NCI-H1092 (cell line): ENCODE measurements at regions not wholly inside any gene's neighbourhood (a gene's known extent, or its start where the extent isn't known, plus 50 kb on each side); places are given as distances from the start of the nearest gene placed in this dataset.

Experiments
- DNase-seq: peaks from one replicate; lab custom pipeline; 2025; lab: John Stamatoyannopoulos, UW

DNA sequence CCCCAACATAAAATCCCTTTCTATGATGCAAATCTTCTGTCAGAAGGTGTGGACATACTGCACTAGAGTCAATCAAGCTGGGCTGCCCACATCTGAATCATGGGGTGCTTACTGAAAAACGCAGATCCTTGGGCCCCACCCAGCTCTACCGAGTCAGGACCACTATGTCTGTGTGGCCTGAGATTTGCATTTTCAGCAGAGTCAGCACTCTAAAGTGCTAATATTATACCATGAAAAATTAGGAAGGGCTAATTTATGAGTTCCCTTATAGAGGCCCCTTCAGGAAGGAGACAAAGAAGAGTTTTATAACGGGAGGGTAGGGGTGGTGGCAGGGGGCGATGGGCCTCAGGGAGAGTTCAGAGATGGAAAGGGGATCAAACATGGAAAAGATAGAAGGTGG, 163.3 kb upstream of the NABP1 start:
- DNase-seq: no peak

DNA sequence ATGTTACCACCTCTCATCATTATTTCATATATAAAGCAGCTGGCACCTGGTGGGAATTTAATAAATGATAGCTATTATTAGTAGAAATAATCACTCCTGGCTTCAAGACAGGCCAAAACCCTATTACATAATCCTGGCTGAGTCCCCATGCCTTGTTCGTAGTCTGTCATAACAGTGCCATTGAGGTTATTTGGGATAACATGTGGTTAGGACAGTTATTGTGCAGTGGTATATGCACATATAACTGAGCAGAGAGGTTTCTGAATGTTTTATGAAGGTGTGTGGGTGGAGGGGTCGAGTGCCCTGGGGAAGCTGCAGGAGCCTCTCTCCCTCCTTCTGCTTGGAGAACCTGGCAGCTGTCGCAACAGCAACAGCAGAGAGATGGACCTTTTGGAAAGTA, 162.4 kb upstream of the NABP1 start:
- DNase-seq: no peak

DNA sequence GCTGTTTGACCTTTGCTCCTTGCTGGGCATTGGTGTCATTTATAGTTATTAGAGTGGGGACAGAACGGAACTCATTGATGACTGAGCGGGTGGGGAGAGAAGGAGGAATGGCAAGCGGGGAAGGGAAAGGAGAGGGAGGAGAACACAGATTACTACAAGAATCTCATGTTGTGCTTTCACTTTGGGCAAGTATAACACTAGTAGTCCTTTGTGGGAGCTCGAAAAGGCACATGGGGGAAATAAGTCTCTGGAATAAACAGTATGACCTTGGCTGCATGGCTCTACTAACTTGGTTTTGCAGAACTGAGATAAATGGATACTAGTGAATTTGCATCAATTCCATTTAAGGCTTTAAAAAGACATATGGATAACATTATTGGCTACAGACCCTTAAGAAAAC, 161.7 kb upstream of the NABP1 start:
- DNase-seq: no peak

DNA sequence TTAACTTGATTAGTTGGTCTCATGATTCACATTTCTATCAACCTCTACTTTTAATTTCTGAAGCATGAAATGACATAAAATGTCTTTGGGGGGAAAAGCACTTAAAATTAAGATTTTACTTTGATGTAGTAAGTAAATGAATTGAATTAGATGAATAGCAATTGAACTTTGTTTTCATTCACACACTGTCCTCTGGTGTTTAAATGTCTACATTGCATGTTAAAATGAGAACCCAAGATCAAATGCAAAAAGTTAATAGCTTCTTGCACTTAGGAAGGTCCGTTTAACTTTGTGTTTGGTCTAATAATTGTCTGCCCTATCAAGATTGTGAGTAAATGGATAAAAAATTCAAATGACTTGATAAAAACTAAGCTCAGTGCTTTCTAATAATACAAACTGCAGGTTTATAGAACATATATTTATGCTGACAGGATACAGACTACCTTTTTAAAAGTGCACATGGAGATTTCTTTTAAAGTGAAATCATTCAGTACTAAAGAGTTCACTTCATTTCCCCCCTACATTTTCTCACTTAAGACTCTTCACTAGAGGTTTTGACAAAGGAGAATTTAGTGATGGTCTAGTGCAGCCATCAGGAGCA, 156.2 kb upstream of the NABP1 start:
- no peak for DNase-seq

DNA sequence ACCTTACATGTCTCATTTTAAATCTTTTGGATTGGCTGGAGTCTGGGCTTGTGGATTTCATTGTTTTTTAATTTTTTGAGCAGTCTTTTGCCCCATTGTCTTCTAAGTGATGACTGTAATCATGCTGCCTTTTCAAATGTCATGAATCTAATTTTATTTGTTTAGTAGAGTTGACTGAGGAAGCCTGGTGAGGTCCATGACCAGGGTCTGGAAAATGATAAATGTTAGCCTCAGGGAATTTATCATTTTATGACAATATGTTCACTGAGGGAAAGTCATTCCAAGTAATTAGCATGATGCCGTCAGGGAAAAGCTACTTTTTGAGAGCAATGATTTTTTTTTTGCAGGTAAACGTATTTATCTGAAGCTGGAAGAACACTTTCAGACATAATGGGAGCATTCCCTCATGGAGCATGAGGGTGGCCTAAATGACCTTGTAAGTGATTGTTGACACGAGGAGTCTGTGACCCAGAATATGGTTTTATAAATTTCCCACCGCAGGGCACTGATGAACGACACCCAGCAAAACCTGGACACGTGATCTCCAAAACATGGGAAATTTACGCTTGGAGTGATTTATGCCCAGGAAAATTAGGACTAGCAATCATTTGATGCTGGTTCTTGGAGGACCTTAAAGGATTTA, 155.3 kb upstream of the NABP1 start:
- DNase-seq: no peak

DNA sequence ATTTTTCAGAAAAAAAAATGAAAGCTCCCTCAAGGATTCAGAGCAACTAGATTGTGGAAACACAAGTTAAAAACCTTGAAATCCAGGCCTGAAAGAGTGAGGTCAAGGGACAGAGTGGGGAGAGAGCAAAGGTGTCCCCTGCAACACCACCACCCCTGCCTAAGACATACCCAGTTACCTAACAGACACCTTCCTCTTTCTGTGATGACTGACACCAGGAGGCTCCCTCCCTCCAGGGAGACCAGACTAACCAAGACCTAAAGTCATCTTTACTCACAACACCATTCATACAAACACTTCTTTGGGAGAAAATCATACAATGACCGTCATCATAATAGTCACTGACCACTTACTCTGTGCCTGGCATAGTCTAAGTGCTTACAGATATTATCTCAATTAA, 151.8 kb upstream of the NABP1 start:
- DNase-seq: no peak

DNA sequence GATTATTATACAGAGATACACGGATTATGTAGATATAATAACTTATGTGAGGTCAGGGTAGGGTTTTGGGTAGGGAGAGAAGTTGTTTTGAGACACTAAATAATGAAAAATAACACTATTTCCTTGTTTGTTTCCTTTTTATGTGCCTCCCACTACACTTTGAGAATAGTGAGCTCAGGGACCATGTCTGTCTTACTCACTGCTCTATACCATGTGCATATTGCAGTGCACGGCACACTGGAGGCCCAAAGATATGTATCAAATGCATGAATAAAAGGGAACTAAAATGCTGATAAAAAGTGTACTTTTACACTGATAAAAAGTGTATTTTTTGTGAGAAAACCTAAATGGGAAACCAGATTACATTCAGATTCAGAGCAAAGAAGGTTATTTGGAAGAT, 151.4 kb upstream of the NABP1 start:
- DNase-seq: no peak

DNA sequence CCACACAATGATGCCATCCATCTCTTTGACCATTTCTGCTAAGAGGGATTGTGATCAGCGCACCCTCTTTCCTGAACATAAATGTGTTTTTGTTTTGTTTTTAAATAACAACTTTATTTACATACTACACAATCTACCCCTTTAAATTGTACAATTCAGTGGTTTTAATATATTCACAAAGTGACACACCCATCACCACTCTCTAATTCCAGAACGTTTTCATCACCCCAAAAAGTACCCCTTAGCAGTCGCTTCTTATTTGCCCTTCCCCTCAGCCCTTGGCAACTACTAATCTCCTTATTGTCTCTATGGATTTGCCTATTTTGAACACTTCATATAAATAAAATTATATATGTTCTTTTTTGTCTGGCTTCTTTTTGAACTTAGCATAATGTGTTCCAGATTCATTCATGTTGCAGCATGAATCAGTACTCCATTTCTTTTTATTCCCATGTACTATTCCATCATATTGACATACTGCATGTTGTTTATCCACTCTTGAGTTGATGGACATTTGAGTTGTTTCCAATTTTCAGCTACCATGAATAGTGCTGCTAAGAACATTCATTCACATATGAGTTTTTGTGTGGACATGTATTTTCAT, 150.9 kb upstream of the NABP1 start:
- DNase-seq: no peak

DNA sequence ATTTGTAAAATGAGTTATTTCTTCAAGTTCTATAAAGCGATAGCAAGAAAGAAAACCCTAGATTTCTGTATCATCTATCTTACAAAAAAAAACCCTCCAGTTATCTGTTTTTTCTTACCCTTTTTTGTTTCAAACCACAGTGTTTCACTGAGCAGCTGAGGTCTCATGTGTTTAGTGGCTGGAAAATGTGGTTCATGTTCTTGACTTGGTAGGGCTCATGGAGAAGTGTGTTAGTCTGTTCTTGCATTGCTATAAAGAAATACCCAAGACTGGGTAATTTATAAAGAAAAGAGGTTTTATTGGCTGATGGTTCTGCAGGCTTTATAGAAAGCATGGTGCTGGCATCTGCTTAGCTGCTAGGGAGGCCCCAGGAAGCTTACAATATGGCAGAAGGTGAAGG, 147.3 kb upstream of the NABP1 start:
- no peak for DNase-seq

DNA sequence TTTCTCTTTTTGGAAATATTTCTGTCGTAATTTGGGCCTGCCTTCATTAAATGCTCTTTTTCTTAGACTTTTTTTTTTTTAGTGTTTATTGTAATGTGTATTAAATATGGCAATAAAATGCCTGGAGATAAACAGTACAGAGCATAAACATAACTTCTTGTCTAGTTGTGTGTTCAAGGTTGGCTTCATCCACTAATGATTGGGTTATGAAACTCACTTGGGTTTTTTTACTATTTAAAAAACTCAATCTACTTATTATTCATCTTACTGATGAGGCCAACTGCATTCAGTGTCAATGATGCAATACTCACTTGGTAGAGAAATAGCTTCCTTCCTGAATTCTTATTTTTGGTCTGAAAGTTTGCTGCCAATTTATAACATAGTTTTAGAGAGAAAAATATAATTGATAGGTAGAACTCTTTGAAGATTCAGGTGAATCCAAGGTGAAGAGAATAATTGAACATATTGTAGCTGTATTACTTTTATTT, 144.2 kb upstream of the NABP1 start:
- no peak for DNase-seq

DNA sequence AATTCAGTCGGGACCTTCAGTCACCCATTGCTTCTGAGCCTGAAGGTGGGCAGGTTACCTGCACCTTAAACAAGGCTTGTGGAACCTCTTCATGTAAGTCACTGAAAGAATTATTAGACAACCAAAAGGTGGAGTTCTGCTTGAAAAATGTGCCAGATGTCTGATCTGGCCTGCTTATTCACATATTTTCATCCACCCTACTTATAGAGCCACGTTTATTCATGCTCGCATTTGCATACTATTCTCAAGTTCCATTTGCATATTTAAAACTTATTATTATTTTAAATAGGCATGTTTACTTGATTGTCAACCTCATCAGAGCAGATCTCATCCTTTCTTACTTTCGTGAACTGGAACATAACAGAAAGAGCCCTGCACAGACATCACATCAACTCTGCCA, 140.0 kb upstream of the NABP1 start:
- DNase-seq: no peak

DNA sequence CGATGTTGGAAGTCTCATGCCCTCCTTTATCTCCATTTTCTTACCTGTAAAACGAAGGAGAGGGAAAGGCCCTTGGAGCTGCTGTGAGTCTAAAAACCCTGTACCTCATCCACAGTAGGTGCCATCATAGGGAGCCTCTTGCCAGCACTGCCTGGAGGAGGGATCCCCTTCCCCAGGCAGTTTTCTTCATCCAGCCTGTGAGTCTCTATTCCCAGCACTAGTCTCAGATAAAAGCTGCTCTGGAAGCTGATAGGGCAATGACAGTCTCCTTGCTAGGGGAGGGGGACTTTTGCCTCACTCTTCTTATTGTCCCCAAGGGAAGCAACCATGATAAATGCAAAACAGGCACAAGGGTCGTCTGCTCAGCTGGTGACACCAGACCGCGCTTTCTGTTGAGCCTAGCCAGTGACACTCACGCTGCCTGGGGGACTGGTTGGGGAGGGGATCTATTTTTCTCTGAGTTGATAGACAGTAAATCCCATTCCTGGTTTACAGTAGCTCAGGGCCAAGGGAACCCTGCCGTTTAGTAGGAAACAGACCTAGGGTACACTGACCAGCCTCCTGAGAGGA, 139.5 kb upstream of the NABP1 start:
- no peak for DNase-seq

DNA sequence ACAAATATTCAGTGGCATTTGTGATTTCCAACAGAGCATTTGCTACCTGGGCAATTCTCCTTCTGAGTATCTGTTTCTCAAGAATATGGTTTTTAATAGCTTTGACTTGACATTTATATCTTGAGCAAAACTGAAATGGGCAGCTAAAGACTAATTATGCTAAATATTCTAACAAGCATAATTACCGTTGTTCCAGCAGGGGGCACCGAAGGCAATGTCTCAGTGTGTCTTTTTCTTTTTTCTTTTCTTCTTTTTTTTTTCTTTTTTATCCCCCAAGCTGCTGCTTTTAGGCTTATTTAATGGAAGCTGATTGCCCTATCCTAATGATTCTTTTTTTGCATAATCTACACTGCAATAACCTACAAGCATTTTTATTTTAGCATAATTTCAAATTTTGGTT, 138.9 kb upstream of the NABP1 start:
- no peak for DNase-seq

DNA sequence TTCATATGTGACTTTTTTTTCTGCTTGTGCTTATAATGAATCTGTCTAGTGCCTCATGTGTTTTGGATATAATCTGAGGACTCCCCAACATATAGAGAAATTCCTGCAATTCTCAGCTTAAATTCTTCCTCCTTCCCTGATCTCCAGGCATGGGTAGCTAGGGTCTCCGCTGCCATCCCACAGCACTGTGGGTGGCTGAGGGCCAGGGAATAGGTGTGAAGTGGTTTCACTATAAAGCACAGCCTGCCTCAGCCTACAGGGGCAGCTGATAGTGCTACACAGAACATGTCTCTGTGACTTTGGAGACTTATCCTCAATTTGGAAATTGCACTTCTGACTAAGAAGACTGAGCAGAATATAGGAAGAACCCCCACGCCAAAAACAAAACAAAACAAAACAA, 137.3 kb upstream of the NABP1 start:
- DNase-seq: no peak

DNA sequence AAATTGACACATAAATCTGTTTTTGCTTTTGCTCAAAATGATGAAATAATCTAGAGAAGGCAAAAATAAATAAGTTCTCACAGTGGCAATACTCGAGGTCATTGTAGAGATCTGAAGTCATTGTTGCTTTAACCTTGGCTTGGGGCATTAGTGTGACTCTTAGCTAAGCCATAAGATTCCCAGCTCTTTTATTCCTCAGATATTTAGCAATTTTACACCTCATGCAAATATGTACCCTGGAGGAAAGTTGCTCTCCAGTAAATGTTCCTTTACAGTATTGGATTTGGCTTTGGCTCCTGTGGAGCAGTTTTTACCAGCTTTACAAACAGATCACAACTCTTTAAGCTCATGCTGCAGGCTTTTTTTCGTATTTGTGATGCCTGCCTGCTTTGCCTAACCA, 134.2 kb upstream of the NABP1 start:
- no peak for DNase-seq

DNA sequence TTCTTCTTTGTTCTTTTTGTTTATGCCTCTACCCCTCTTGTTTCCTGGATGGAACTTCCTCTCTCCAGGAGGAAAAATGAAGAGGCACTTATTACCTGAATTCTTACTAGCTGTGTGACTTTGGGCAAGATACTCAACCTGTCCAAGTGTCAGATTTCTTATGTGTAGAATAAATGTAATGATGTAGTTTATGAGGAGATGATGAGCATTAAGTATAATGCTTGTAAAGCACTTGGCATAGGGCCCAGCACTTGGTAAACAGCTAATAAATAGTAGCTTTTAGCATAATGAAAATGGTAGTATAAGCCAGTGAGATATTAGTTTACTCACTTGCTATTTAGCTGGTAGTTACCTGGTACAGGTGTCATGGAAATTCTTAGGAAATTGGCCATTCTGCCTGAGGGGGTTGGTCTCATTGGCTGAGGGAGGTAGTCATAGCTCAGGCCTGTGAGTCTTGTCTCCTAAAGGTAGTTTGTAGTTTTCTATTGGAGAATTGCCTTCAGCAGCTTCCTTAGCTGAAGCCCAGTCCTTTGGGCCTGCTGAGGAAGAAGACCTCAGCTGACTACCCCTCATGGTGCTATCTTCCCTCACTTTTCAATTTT, 133.4 kb upstream of the NABP1 start:
- no peak for DNase-seq

DNA sequence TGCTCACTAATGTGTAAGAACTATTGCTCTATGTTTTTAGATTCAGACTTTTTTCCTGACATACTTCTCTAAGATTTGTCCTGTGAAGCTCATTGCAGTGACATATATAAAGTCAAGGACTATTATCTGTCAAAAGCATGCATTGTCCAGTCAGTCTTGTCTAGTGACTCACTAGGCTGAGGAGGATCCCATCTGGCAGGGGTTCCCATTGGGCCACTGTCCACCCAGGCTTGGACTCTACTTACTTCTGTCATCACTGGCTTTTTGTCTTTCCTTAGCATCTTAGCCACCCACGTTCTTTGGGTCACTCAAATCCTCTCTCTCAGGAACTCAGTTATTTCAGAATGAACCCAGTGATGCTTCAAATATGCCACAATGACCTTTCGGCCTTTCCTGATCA, 132.6 kb upstream of the NABP1 start:
- no peak for DNase-seq

DNA sequence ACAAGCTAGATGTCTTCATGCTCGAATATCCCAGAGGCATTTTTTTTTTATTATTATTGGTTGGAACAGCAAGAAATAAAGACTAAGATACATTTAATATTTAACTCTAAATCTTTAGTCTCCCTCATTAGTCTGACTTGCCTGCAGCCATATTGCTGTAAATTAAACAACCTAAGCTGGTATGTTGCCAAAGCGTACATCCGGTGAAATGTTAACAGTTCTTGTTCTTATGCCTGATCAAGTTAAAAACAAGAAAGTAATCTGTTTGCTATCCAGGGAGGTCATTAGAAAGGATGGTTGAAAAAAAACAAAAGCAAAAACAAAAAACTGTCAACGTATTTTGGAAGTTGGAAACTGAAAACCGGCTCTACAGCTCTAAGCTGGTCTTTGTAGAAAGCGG, 125.9 kb upstream of the NABP1 start:
- no peak for DNase-seq

DNA sequence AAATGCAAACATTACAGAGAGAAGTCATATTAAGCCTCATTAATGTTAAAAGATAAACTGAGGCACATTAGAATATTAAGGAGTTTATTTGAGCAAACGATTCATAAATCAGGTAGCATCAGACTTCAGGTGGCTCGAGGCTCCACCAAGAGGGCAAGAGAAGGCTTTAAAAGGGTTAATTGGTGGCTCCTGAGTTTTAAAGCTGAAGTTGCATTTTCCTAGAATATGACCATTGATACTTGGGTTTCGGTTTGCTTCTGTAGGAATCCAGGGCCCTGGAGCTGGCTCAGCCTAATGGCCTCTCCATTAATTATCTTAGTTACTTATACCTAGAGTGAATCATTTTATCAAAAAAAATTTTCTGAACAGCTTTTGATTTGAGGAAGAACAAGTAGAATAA, 123.7 kb upstream of the NABP1 start:
- DNase-seq: no peak

DNA sequence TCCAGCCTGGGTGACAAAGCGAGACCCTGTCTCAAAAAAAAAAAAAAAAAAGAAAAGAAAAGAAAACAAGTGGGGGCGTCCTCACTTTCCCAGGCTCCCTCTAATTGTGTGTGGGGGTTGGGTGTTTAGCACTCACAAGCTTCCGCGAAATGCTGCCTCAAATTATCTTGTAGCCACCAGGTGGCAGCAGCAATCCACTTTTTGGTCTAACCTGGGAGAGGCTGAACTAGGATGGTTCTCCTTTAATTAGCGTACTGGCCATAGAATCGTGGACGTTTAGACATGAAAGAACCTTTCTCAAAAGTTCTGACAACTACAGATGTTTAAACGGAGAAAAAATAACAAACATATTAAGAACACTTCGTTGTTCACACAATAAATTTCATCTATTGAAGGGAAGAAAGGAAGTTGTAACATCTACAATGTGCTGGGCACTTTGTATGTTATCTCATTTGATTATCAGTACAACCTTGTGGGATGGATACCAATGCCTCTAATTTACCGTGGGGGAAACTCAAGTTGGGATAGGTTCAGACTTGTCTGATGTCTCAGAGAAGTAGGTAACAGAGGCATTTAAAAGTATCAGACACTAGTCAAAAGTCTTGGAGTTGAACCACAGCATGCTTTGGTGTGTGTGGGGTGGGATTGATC, 122.7 kb upstream of the NABP1 start:
- DNase-seq: peak; percentile 56

DNA sequence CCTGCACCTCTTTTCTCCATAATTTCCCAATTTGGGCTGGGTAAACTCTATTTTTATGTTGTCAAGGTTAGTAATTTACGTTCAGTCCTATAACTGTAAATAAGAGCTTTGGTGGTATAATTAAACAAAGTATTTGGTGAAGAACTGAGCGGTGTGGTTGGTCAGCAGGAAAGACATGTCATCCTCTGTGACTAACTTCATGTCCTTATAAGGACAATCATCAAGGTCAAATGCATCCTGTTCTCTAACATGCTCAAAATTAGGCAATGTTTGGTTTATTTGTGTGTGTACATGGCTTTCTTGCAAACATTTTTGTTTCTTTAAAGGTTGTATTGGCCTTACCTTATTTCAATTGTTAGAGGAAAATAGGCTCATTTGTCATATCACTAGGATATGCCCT, 121.5 kb upstream of the NABP1 start:
- no peak for DNase-seq

DNA sequence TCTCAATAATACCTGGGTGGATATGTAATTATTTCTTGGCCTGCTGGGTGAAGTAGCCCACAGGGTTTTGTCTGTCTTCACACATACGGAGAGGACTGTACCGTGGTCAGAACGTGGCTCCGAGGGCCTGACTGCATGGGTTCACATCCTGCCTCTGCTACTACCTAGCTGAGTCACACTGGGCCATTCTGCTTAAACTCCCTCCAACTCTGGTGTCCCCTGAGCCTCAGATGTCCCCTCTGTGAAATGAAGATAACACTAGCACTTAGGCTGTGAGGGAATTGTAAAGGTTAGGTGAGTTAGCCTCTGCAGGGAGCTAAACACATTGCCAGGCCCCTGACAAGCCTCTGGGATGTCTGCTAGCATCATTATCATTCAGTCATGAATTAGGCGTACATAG, 120.1 kb upstream of the NABP1 start:
- DNase-seq: no peak

DNA sequence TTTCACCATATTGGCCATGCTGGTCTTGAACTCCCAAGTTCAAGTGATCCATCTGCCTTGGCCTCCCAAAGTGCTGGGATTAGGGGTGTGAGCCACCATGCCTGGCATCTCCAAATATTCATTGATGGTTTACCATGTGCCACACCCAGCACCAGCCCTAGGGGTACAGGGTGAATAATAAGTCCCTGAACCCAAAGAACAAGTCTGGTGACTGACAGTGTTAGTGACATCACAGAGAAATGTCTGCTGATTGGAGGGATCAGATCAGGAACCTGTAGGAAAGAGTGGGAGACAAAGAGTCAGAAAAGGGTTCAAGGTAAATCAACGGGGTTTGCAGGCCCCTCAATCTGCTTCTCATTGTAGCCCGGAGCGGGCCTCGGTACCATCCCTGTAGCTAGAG, 118.4 kb upstream of the NABP1 start:
- DNase-seq: no peak
